Neutrophil (primary cell): ENCODE measurements at regions not wholly inside any gene's neighbourhood (a gene's known extent, or its start where the extent isn't known, plus 50 kb on each side); places are given as distances from the start of the nearest gene placed in this dataset.
"Not testable (repeated sequence)": the region's sequence is repeated elsewhere in the genome, so short reads cannot be mapped to it uniquely, and the experiment has no call there.

Experiments
- H3K27ac ChIP-seq: fragments of 200-600 bp; sonication (generic); 2 replicates; pipeline ENCODE4 v1.5.1; 2016; ENCODE audit warnings: mild to moderate bottlenecking, moderate library complexity
- H3K27me3 ChIP-seq: fragments of 200-600 bp; sonication (generic); 2 replicates; pipeline ENCODE4 v1.6.0; 2016; ENCODE audit warnings: mild to moderate bottlenecking
- H3K36me3 ChIP-seq: fragments of 200-600 bp; sonication (generic); 2 replicates; pipeline ENCODE4 v1.5.1; 2017
- H3K4me1 ChIP-seq, 2 experiments: fragments of 200-600 bp in 1 of 2; sonication (generic) in 1 of 2; 1 replicate in 1 of 2; 2 replicates in 1 of 2; pipeline versions ENCODE4 v1.5.1 to v1.6.1; 2013 to 2016; ENCODE audit warnings: low read depth in 1 of 2, low read length in 1 of 2, mild to moderate bottlenecking in 1 of 2, moderate library complexity in 1 of 2; ENCODE audit not compliant: control insufficient read depth in 1 of 2, insufficient read depth in 1 of 2
- H3K4me3 ChIP-seq, 2 experiments: fragments of 200-600 bp in 1 of 2; sonication (generic) in 1 of 2; 1 replicate in 1 of 2; 2 replicates in 1 of 2; pipeline ENCODE4 v1.5.1; 2013 to 2016; ENCODE audit warnings: low read depth in 1 of 2, low read length in 1 of 2, mild to moderate bottlenecking in 1 of 2, moderate library complexity in 1 of 2
- H3K9me3 ChIP-seq: fragments of 200-600 bp; sonication (generic); 2 replicates; pipeline ENCODE4 v1.5.1; 2016
- CTCF ChIP-seq: fragments of 200-600 bp; sonication (generic); IDR thresholded peaks from 2 replicates; pipeline ENCODE4 v1.5.1; 2016; ENCODE audit warnings: antibody characterized with exemption

GRCh38 chr2:207370646-207371045, 159.1 kb upstream of the CREB1 start:
- H3K27ac ChIP-seq = no peak overlapping the region
- TF ChIP-seq CTCF = no peak
- no peaks in the 10 kb centered on the region for H3K27me3 ChIP-seq
- no peaks in the 10 kb centered on the region for H3K36me3 ChIP-seq
- H3K4me3 ChIP-seq = no peak overlapping the region
- H3K9me3 ChIP-seq = no peaks in the 10 kb centered on the region
- no peaks in the 10 kb centered on the region for H3K4me1 ChIP-seq

- no peaks in the 10 kb centered on the region for H3K4me1 ChIP-seq
- no peak overlapping the region for H3K27ac ChIP-seq
- no peaks in the 10 kb centered on the region for H3K27me3 ChIP-seq
- H3K9me3 ChIP-seq = no peaks in the 10 kb centered on the region
- no peak overlapping the region for H3K4me3 ChIP-seq
- H3K36me3 ChIP-seq = no peaks in the 10 kb centered on the region
- TF ChIP-seq CTCF = no peak
Measured at GRCh38 chr2:207371877-207372276, 157.9 kb upstream of the CREB1 start.

GRCh38 chr2:207372483-207372882, 157.3 kb upstream of the CREB1 start:
- Histone ChIP-seq H3K4me3 (no peak overlapping the region), H3K27me3 (no peaks in the 10 kb centered on the region), H3K9me3 (no peaks in the 10 kb centered on the region), H3K36me3 (no peaks in the 10 kb centered on the region), H3K4me1 (no peaks in the 10 kb centered on the region), H3K27ac (no peak overlapping the region)
- TF ChIP-seq CTCF = no peak

GRCh38 chr2:207375207-207375875, 154.4 kb upstream of the CREB1 start:
- Histone ChIP-seq H3K27me3 (no peaks in the 10 kb centered on the region), H3K4me1 (no peaks in the 10 kb centered on the region), H3K36me3 (no peaks in the 10 kb centered on the region), H3K27ac (no peak overlapping the region), H3K4me3 (no peak overlapping the region), H3K9me3 (peaks cover 13% of the 10 kb centered on the region)
- no peak for TF ChIP-seq CTCF

GRCh38 chr2:207378620-207379019, 151.1 kb upstream of the CREB1 start:
- H3K27ac ChIP-seq, H3K36me3 ChIP-seq, H3K4me3 ChIP-seq, H3K27me3 ChIP-seq, H3K4me1 ChIP-seq: not testable (repeated sequence)
- H3K9me3 ChIP-seq = peaks cover 13% of the 10 kb centered on the region

GRCh38 chr2:207385076-207385475, 144.7 kb upstream of the CREB1 start:
- Histone ChIP-seq H3K4me1 (no peaks in the 10 kb centered on the region), H3K27ac (no peak overlapping the region), H3K36me3 (no peaks in the 10 kb centered on the region), H3K4me3 (no peak overlapping the region), H3K27me3 (no peaks in the 10 kb centered on the region), H3K9me3 (no peaks in the 10 kb centered on the region)
- TF ChIP-seq CTCF = no peak
